ENCODE measurements at regions not wholly inside any gene's neighbourhood (a gene's known extent, or its start where the extent isn't known, plus 50 kb on each side); places are given as distances from the start of the nearest gene placed in this dataset.

DNA sequence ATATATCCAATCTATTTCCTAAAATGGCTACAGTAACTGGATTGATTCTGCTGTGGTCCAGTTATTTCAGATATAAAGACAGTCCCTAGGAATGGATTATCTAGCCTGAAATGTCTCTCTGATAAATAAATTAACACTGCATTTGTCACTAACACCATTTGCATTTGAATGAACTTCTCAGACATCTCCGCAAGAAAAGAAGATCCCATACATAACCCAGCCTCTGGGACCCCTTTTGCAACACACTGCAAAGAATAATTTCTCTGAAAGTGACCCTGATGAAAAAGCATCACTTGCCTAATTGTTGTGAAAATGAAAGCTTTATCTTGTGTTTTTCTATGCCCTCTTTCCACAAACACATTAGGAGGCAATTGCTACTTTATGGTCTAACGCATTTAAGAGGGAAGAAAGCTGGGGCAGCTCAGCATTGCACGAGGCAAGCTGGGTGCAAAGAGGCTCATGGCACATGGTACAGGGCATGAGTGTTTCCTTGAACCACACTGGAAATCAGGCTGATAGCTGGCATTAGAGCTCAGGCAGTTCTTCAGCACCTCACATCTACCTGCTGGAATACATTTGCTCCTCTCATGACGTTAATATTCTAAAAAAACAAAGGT lies 379.9 kb downstream of the IRS2 start:
- TF ChIP-seq POLR2A (IDR thresholded peaks at IDR 0.05) (no peak), CTCF (IDR thresholded peaks at IDR 0.05) (no peak)
